SK-N-SH (cell line): ENCODE measurements at regions not wholly inside any gene's neighbourhood (a gene's known extent, or its start where the extent isn't known, plus 50 kb on each side); places are given as distances from the start of the nearest gene placed in this dataset.

ENCODE experiments used
- CTCF ChIA-PET: fragments of 300-600, 350-600 bp; formaldehyde crosslinking; extraction: SDS; loops from one replicate; lab custom pipeline; 2021; lab: Yijun Ruan, JAX
- POLR2A ChIA-PET: fragments of 350-600 bp; sonication (Branson Sonifier 250); formaldehyde crosslinking; extraction: SDS; loops from one replicate; lab custom pipeline; 2020; ENCODE audit warnings: antibody characterized with exemption, inconsistent platforms; lab: Yijun Ruan, JAX
- DNase-seq: peaks from one replicate; pipeline ENCODE4 v3.0.0; 2012
- H2AFZ ChIP-seq: fragments of 200-600 bp; sonication (generic); 2 replicates; pipeline ENCODE4 v1.8.1; 2016; ENCODE audit warnings: antibody characterized with exemption, mild to moderate bottlenecking, low read depth
- H3F3A ChIP-seq: fragments of 200-600 bp; sonication (generic); replicated peaks from 2 replicates; pipeline ENCODE3; 2016; ENCODE audit warnings: antibody characterized with exemption, mild to moderate bottlenecking; ENCODE audit not compliant: insufficient read depth
- H3K27ac ChIP-seq, 2 experiments: fragments of 200-500 bp in 1 of 2; fragments of 200-600 bp in 1 of 2; sonication (Bioruptor generic) in 1 of 2; sonication (generic), shearing (Covaris generic) in 1 of 2; 2 replicates each; pipeline versions ENCODE4 v1.5.1 to v1.6.1; 2014 to 2016; ENCODE audit warnings: low read depth in 2 of 2, inconsistent platforms in 1 of 2, low read length in 1 of 2, mild to moderate bottlenecking in 1 of 2, mixed read lengths in 1 of 2
- H3K27me3 ChIP-seq: fragments of 200-600 bp; sonication (generic), shearing (Covaris generic); 2 replicates; pipeline ENCODE4 v1.6.1; 2016; ENCODE audit warnings: mixed run types; ENCODE audit not compliant: insufficient read depth
- H3K36me3 ChIP-seq, 2 experiments: fragments of 200-500 bp in 1 of 2; fragments of 200-600 bp in 1 of 2; sonication (Bioruptor generic) in 1 of 2; sonication (generic) in 1 of 2; replicated peaks in 1 of 2; 2 replicates each; pipeline versions ENCODE3 to v1.5.1; 2014 to 2016; ENCODE audit warnings: low read length in 1 of 2, mild to moderate bottlenecking in 1 of 2; ENCODE audit not compliant: insufficient read depth in 2 of 2, control insufficient read depth in 1 of 2
- H3K4me1 ChIP-seq, 2 experiments: fragments of 200-500 bp in 1 of 2; fragments of 200-600 bp in 1 of 2; sonication (Bioruptor generic) in 1 of 2; sonication (generic), shearing (Covaris generic) in 1 of 2; 2 replicates each; pipeline versions ENCODE4 v1.5.1 to v1.6.1; 2014 to 2016; ENCODE audit warnings: low read depth in 1 of 2, low read length in 1 of 2, mixed run types in 1 of 2; ENCODE audit not compliant: insufficient read depth in 2 of 2, control insufficient read depth in 1 of 2
- H3K4me2 ChIP-seq: fragments of 200-600 bp; sonication (generic), shearing (Covaris generic); 2 replicates; pipeline ENCODE4 v1.6.1; 2017; ENCODE audit warnings: mixed run types
- H3K4me3 ChIP-seq, 2 experiments: fragments of 200-500 bp in 1 of 2; fragments of 200-600 bp in 1 of 2; sonication (Bioruptor generic) in 1 of 2; sonication (generic), shearing (Covaris generic) in 1 of 2; 2 replicates each; pipeline versions ENCODE4 v1.5.1 to v1.8.1; 2014 to 2016; ENCODE audit warnings: low read depth in 2 of 2, inconsistent platforms in 1 of 2, low read length in 1 of 2, mild to moderate bottlenecking in 1 of 2, mixed read lengths in 1 of 2, moderate library complexity in 1 of 2
- H3K79me2 ChIP-seq: fragments of 200-600 bp; sonication (generic); 2 replicates; pipeline ENCODE4 v1.8.1; 2017; ENCODE audit warnings: mild to moderate bottlenecking; ENCODE audit not compliant: insufficient read depth
- H3K9ac ChIP-seq: fragments of 200-600 bp; sonication (generic); 2 replicates; pipeline ENCODE4 v1.6.1; 2017; ENCODE audit warnings: mixed run types
- H3K9me2 ChIP-seq: fragments of 200-600 bp; sonication (generic); 2 replicates; pipeline ENCODE4 v1.6.1; 2017; ENCODE audit warnings: mixed run types
- H3K9me3 ChIP-seq: fragments of 200-600 bp; sonication (generic); 2 replicates; pipeline ENCODE4 v1.6.1; 2017; ENCODE audit warnings: mixed run types, mild to moderate bottlenecking, moderate library complexity
- H4K20me1 ChIP-seq: fragments of 200-600 bp; sonication (generic); 2 replicates; pipeline ENCODE4 v1.6.1; 2017; ENCODE audit warnings: mild to moderate bottlenecking, mixed run types; ENCODE audit not compliant: insufficient read depth
- CHD2 ChIP-seq: fragments of 150-350 bp; IDR thresholded peaks from 2 replicates; pipeline ENCODE4 v1.6.1; 2018; ENCODE audit warnings: low read length; ENCODE audit not compliant: partially characterized antibody
- ELF1 ChIP-seq: IDR thresholded peaks from 2 replicates; pipeline ENCODE4 v1.4.0; 2012
- EZH2phosphoT487 ChIP-seq: fragments of 200-600 bp; sonication (generic); IDR thresholded peaks from 2 replicates; pipeline ENCODE4 v1.6.1; 2017; ENCODE audit warnings: low read depth, mixed run types, mild to moderate bottlenecking, antibody characterized with exemption, moderate library complexity, borderline replicate concordance
- FOXJ3 ChIP-seq: sonication (generic); formaldehyde crosslinking; IDR thresholded peaks from 2 replicates; pipeline ENCODE4 v1.5.1; 2020; ENCODE audit warnings: mild to moderate bottlenecking, missing genetic modification reagents
- FOXM1 ChIP-seq: IDR thresholded peaks from 2 replicates; pipeline ENCODE4 v1.4.0; 2012; ENCODE audit warnings: low read depth, mild to moderate bottlenecking
- GATA2 ChIP-seq: sonication (generic); formaldehyde crosslinking; IDR thresholded peaks from 2 replicates; pipeline ENCODE4 v1.5.0; 2020; ENCODE audit warnings: mild to moderate bottlenecking, missing genetic modification reagents
- MAX ChIP-seq: IDR thresholded peaks from 2 replicates; pipeline ENCODE4 v1.4.0; 2012; ENCODE audit warnings: low read depth
- NFIC ChIP-seq: IDR thresholded peaks from 2 replicates; pipeline ENCODE4 v1.4.0; 2012; ENCODE audit warnings: borderline replicate concordance
- NRF1 ChIP-seq: IDR thresholded peaks from 2 replicates; pipeline ENCODE4 v1.6.1; 2012; ENCODE audit warnings: low read depth, mild to moderate bottlenecking, low read length
- REST ChIP-seq: IDR thresholded peaks from 2 replicates; pipeline ENCODE4 v1.6.1; 2012; ENCODE audit warnings: mild to moderate bottlenecking, low read depth, low read length, moderate library complexity
- RFX5 ChIP-seq: IDR thresholded peaks from 2 replicates; pipeline ENCODE4 v1.6.1; 2012; ENCODE audit warnings: mild to moderate bottlenecking, improper control_type of control experiment, low read length
- RXRA ChIP-seq: IDR thresholded peaks from 2 replicates; pipeline ENCODE4 v1.4.0; 2012; ENCODE audit warnings: low read depth, mild to moderate bottlenecking, borderline replicate concordance
- SMC3 ChIP-seq: IDR thresholded peaks from 2 replicates; pipeline ENCODE4 v1.6.1; 2012; ENCODE audit warnings: low read depth, low read length, improper control_type of control experiment
- USF2 ChIP-seq: fragments of 150-350 bp; IDR thresholded peaks from 2 replicates; pipeline ENCODE4 v1.6.1; 2017; ENCODE audit warnings: antibody characterized with exemption, low read length, low read depth, borderline replicate concordance
- ZBTB33 ChIP-seq: IDR thresholded peaks from 2 replicates; pipeline ENCODE4 v1.4.0; 2012; ENCODE audit warnings: low read depth, borderline replicate concordance
- WGBS: methylation state at CpG from one replicate; pipeline ENCODE4 v1.1.6; 2017; ENCODE audit warnings: low lambda C conversion rate; 5-methylcytosine and 5-hydroxymethylcytosine counted together

- TF ChIP-seq ZBTB33 (no peak), RFX5 (no peak), RXRA (no peak)
Observed at GRCh38 chr5:167816354-167816753, 475.1 kb upstream of the WWC1 start (continued).

- no peak overlapping the region for H3K9ac ChIP-seq
- ChIA-PET POLR2A (no interaction called here), CTCF (no interaction called here)
- H3K4me2 ChIP-seq = no peak overlapping the region
- no peaks in the 10 kb centered on the region for H3K79me2 ChIP-seq
- H2AFZ ChIP-seq = no peak overlapping the region
- WGBS = 58% methylated on average over 4 of the region's 4 CpGs
- no peaks in the 10 kb centered on the region for H3K9me3 ChIP-seq
- no peaks in the 10 kb centered on the region for H3F3A ChIP-seq
- no peaks in the 10 kb centered on the region for H3K9me2 ChIP-seq
- TF ChIP-seq NRF1 (no peak), ZBTB33 (no peak), GATA2 (CRISPR knock-in tag) (no peak), RFX5 (no peak), NFIC (no peak), USF2 (no peak), CHD2 (no peak), RXRA (no peak), REST (no peak), MAX (no peak), FOXM1 (no peak), EZH2phosphoT487 (no peak), SMC3 (no peak), ELF1 (no peak), FOXJ3 (CRISPR knock-in tag) (no peak)
- H4K20me1 ChIP-seq = no peaks in the 10 kb centered on the region
- no peaks in the 10 kb centered on the region for H3K27me3 ChIP-seq
- H3K36me3 ChIP-seq = no peaks in the 10 kb centered on the region
- no peak overlapping the region for H3K27ac ChIP-seq
- H3K4me3 ChIP-seq = no peak overlapping the region
- no peak for DNase-seq
- peaks cover 0 to 6% of the 10 kb centered on the region in 2 experiments; a peak in 1 of 4 replicates for H3K4me1 ChIP-seq
Observed at GRCh38 chr5:167816864-167817263, 474.6 kb upstream of the WWC1 start.
